DND-41 (cell line): ENCODE measurements at regions not wholly inside any gene's neighbourhood (a gene's known extent, or its start where the extent isn't known, plus 50 kb on each side); places are given as distances from the start of the nearest gene placed in this dataset.

ENCODE experiments used
- EZH2 ChIP-seq: IDR thresholded peaks from 3 replicates; pipeline ENCODE4 v1.6.1; 2012; ENCODE audit warnings: borderline replicate concordance, low read depth, mild to moderate bottlenecking, moderate library complexity, low read length, inconsistent platforms; ENCODE audit not compliant: severe bottlenecking
- TF ChIP-seq, protein P1 (sequence below): IDR thresholded peaks from 2 replicates; pipeline ENCODE4 v1.5.1; 2012; ENCODE audit warnings: borderline replicate concordance, low read length, moderate library complexity, mild to moderate bottlenecking; ENCODE audit not compliant: poor library complexity, severe bottlenecking; ENCODE audit errors: extremely low read depth

DNA sequence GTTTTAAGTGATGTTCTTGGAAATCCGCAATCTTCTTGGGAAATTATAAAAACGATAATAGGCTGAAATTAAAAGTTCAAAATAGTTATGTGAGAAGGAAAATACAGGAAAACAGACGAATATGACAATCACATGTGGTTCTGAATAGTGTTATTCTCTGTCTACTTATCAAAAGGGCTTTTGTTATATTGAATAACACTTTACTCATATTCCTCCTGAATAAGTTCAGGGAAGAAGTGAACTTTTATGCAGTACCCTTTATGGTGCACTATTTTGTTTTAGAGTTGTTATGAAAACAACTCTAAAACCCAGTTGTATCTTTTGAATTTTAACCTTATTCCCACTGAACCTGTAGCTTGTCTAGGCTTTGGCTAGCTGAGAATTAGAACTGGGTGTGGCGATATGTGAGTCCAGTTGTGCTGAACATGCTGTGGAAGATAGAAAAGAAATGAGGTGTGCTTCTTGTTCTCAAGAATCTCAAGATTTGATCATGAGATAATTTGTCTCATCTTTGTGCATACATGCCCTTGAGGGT lies 384.4 kb downstream of the LMO7 start:
- TF ChIP-seq, protein P1, sequence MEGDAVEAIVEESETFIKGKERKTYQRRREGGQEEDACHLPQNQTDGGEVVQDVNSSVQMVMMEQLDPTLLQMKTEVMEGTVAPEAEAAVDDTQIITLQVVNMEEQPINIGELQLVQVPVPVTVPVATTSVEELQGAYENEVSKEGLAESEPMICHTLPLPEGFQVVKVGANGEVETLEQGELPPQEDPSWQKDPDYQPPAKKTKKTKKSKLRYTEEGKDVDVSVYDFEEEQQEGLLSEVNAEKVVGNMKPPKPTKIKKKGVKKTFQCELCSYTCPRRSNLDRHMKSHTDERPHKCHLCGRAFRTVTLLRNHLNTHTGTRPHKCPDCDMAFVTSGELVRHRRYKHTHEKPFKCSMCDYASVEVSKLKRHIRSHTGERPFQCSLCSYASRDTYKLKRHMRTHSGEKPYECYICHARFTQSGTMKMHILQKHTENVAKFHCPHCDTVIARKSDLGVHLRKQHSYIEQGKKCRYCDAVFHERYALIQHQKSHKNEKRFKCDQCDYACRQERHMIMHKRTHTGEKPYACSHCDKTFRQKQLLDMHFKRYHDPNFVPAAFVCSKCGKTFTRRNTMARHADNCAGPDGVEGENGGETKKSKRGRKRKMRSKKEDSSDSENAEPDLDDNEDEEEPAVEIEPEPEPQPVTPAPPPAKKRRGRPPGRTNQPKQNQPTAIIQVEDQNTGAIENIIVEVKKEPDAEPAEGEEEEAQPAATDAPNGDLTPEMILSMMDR = no peak
- TF ChIP-seq EZH2 = no peak
